ENCODE measurements at regions not wholly inside any gene's neighbourhood (a gene's known extent, or its start where the extent isn't known, plus 50 kb on each side); places are given as distances from the start of the nearest gene placed in this dataset.
A peak's percentile ranks its signal among the peaks of the same experiment; 100 is the strongest.

DNA sequence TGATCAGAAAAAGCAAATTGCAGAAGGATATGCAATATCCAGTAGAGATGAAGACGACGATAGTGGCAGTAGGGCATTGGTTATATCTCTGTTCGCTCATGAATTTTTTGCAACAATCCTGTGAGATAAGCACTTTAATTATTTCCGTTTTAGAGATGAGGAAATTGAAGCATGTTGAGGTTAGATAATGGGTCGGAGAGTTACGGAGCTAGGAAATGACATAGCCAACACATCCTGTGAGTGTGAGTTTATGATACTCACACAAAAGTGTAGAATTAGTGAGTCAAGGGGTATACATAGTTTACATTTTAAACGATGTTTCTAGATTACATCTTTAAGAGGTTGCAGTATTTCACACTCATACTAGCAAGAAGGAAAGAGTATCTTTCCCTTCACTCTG is 123.1 kb upstream of the ARL4C start:
- Histone ChIP-seq H3K36me3 (ENCODE audit: insufficient read depth, low read length) (no peaks in the 10 kb centered on the region), H3K27ac (no peak overlapping the region), H3K9ac (ENCODE audit: insufficient read length) (no peak overlapping the region), H3K9me3 (ENCODE audit: low read depth, low read length) (no peaks in the 10 kb centered on the region), H3K4me3 (peak overlapping the region; percentile 17; the same call in 1 of the 2 replicates)
- DNase-seq (ENCODE audit: low read depth, low spot score): peak; percentile 62
- TF ChIP-seq EZH2 (IDR thresholded peaks at IDR 0.05): no peak
- TF ChIP-seq POLR2AphosphoS5 (IDR thresholded peaks at IDR 0.05; ENCODE audit: borderline replicate concordance, low read depth, low read length): no peak; the same call in 1 of the 2 replicates
- TF ChIP-seq FOXP2 (optimal IDR thresholded peaks at IDR 0.05; ENCODE audit: control extremely low read depth, extremely low read length, insufficient read depth): no peak

DNA sequence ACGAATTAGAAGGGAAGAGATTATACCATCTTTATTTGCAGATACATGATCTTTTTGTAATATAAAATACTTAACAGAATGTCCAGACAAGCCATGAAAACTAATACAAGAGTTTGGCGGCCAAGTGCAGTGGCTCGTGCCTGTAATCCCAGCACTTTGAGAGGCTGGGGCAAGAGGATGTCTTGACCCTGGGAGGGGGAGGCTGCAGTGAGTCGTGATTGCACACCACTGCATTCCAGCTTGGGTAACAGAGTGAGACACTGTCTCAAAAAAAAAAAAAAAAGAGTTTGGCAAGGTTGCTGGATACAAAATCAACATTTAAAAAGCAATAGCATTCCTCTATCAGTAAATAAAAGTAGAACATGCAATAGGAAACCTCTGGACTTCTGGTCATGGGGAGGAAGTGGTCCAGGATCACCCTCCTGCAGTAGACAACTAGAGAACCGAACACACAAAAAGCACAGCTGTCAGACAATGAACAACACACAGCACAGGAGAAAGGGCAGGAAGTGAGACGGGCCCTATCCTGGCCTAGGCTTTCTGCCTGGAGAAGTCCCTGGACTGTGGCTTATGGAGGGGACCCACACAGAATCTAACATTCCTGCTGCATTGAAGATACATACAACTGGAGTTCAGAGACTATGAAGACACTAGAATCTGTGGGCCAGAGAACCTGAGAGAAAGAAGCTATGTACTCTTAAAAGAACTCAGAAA is 118.9 kb upstream of the ARL4C start:
- no peak overlapping the region for H3K4me3 ChIP-seq
- DNase-seq (ENCODE audit: low read depth, low spot score): no peak
- TF ChIP-seq FOXP2 (optimal IDR thresholded peaks at IDR 0.05; ENCODE audit: control extremely low read depth, extremely low read length, insufficient read depth) (no peak), POLR2AphosphoS5 (IDR thresholded peaks at IDR 0.05; ENCODE audit: borderline replicate concordance, low read depth, low read length) (no peak), EZH2 (IDR thresholded peaks at IDR 0.05) (no peak)

DNA sequence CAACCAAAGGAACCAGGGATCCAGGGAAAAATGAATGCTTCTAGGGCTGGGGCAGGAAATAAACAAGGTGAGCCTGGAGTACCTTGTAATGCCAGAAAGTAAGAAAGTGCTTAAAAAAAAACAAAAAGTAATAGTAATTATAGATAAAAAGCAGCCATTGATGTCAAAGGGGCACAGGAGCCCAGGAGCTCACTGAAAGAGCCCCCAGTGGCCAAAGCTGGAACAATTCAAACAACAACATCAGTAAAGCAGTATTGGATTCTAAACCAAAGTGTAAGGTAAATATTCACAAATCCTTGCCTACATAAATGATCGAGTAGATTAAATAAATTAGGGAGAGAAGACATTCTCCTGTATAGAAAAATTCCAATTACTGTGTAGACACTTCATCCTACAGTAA is 114.3 kb upstream of the ARL4C start:
- TF ChIP-seq POLR2AphosphoS5 (IDR thresholded peaks at IDR 0.05; ENCODE audit: borderline replicate concordance, low read depth, low read length): no peak
- no peak for TF ChIP-seq FOXP2 (optimal IDR thresholded peaks at IDR 0.05; ENCODE audit: control extremely low read depth, extremely low read length, insufficient read depth)
- TF ChIP-seq EZH2 (IDR thresholded peaks at IDR 0.05): no peak
- no peak for DNase-seq (ENCODE audit: low read depth, low spot score)

More for the DNA sequence above, 118.9 kb upstream of the ARL4C start:
- H3K9ac ChIP-seq (ENCODE audit: insufficient read length): no peak overlapping the region
- H3K27ac ChIP-seq: no peak overlapping the region
- peaks cover 4% of the 10 kb centered on the region; the same call in 1 of the 2 replicates for H3K9me3 ChIP-seq (ENCODE audit: low read depth, low read length)
- no peaks in the 10 kb centered on the region for H3K36me3 ChIP-seq (ENCODE audit: insufficient read depth, low read length)

GRCh38 chr2:234608946-234609345 is 112.1 kb upstream of the ARL4C start:
- Histone ChIP-seq H3K27ac (no peak overlapping the region), H3K4me3 (no peak overlapping the region), H3K9me3 (ENCODE audit: low read depth, low read length) (peaks cover 4% of the 10 kb centered on the region; the same call in 1 of the 2 replicates), H3K36me3 (ENCODE audit: insufficient read depth, low read length) (no peaks in the 10 kb centered on the region), H3K9ac (ENCODE audit: insufficient read length) (no peak overlapping the region)
- TF ChIP-seq POLR2AphosphoS5 (IDR thresholded peaks at IDR 0.05; ENCODE audit: borderline replicate concordance, low read depth, low read length): no peak
- no peak for TF ChIP-seq FOXP2 (optimal IDR thresholded peaks at IDR 0.05; ENCODE audit: control extremely low read depth, extremely low read length, insufficient read depth)
- TF ChIP-seq EZH2 (IDR thresholded peaks at IDR 0.05): no peak
- no peak for DNase-seq (ENCODE audit: low read depth, low spot score)

More for the DNA sequence above, 114.3 kb upstream of the ARL4C start:
- no peaks in the 10 kb centered on the region for H3K36me3 ChIP-seq (ENCODE audit: insufficient read depth, low read length)
- H3K9ac ChIP-seq (ENCODE audit: insufficient read length): no peak overlapping the region
- no peak overlapping the region for H3K4me3 ChIP-seq
- H3K9me3 ChIP-seq (ENCODE audit: low read depth, low read length): peaks cover 4% of the 10 kb centered on the region; the same call in 1 of the 2 replicates
- no peak overlapping the region for H3K27ac ChIP-seq

DNA sequence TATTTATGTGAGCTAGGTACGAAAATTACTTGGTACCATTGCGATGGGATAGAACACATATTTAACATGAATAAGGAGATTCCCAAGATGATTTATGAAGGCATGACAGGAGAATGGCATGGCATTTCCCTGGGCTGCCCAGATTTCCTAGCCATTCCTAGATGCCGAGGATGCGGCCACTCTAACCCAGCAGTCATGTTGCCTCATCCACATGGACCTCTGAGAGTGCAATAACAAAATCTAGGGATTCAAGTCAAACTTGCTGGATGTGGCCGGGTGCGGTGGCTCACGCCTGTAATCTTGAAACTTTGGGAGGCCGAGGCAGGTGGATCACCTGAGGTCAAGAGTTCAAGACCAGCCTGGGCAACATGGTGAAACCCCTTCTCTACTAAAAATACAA is 110.8 kb upstream of the ARL4C start:
- Histone ChIP-seq H3K9me3 (ENCODE audit: low read depth, low read length) (peaks cover 4% of the 10 kb centered on the region; the same call in 1 of the 2 replicates), H3K27ac (no peak overlapping the region), H3K9ac (ENCODE audit: insufficient read length) (no peak overlapping the region), H3K4me3 (no peak overlapping the region), H3K36me3 (ENCODE audit: insufficient read depth, low read length) (no peaks in the 10 kb centered on the region)
- TF ChIP-seq EZH2 (IDR thresholded peaks at IDR 0.05) (no peak), POLR2AphosphoS5 (IDR thresholded peaks at IDR 0.05; ENCODE audit: borderline replicate concordance, low read depth, low read length) (no peak), FOXP2 (optimal IDR thresholded peaks at IDR 0.05; ENCODE audit: control extremely low read depth, extremely low read length, insufficient read depth) (no peak)
- DNase-seq (ENCODE audit: low read depth, low spot score): no peak

- Histone ChIP-seq H3K4me3 (no peak overlapping the region), H3K36me3 (ENCODE audit: insufficient read depth, low read length) (no peaks in the 10 kb centered on the region), H3K27ac (no peak overlapping the region), H3K9me3 (ENCODE audit: low read depth, low read length) (peaks cover 4% of the 10 kb centered on the region; the same call in 1 of the 2 replicates), H3K9ac (ENCODE audit: insufficient read length) (no peak overlapping the region)
- no peak for DNase-seq (ENCODE audit: low read depth, low spot score)
- no peak for TF ChIP-seq POLR2AphosphoS5 (IDR thresholded peaks at IDR 0.05; ENCODE audit: borderline replicate concordance, low read depth, low read length)
- no peak for TF ChIP-seq FOXP2 (optimal IDR thresholded peaks at IDR 0.05; ENCODE audit: control extremely low read depth, extremely low read length, insufficient read depth)
- TF ChIP-seq EZH2 (IDR thresholded peaks at IDR 0.05): no peak
Measured at GRCh38 chr2:234606896-234607295, 110.0 kb upstream of the ARL4C start.

DNA sequence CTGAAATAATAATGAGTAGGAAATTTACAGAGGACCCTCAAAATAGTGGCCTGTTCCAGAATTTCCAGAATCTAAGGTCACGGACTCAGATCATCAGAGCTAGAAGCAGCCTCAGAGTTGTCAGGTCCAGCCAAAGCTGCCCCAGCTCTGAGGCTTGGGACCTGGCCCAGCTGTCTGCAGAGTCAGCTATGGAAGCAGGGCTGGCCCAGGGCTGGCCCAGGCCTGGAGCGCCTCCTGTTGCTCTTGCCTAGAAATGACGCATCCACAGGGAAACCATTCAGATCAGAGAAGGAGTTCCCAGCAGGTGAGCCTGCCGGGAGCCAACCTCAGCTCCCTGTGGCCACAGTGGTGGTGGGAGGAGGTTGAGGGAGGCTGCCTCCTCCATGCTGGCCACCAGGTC is 106.7 kb upstream of the ARL4C start:
- DNase-seq (ENCODE audit: low read depth, low spot score): no peak
- Histone ChIP-seq H3K4me3 (no peak overlapping the region), H3K9ac (ENCODE audit: insufficient read length) (no peak overlapping the region), H3K36me3 (ENCODE audit: insufficient read depth, low read length) (no peaks in the 10 kb centered on the region), H3K9me3 (ENCODE audit: low read depth, low read length) (no peaks in the 10 kb centered on the region), H3K27ac (no peak overlapping the region)
- no peak for TF ChIP-seq POLR2AphosphoS5 (IDR thresholded peaks at IDR 0.05; ENCODE audit: borderline replicate concordance, low read depth, low read length)
- no peak for TF ChIP-seq EZH2 (IDR thresholded peaks at IDR 0.05)
- no peak for TF ChIP-seq FOXP2 (optimal IDR thresholded peaks at IDR 0.05; ENCODE audit: control extremely low read depth, extremely low read length, insufficient read depth)

GRCh38 chr2:234601213-234601612 is 104.3 kb upstream of the ARL4C start:
- no peak overlapping the region for H3K4me3 ChIP-seq
- H3K9me3 ChIP-seq (ENCODE audit: low read depth, low read length): no peaks in the 10 kb centered on the region
- no peak for DNase-seq (ENCODE audit: low read depth, low spot score)
- H3K9ac ChIP-seq (ENCODE audit: insufficient read length): no peak overlapping the region
- no peak overlapping the region for H3K27ac ChIP-seq
- no peaks in the 10 kb centered on the region for H3K36me3 ChIP-seq (ENCODE audit: insufficient read depth, low read length)
- no peak for TF ChIP-seq POLR2AphosphoS5 (IDR thresholded peaks at IDR 0.05; ENCODE audit: borderline replicate concordance, low read depth, low read length)
- TF ChIP-seq EZH2 (IDR thresholded peaks at IDR 0.05): no peak
- no peak for TF ChIP-seq FOXP2 (optimal IDR thresholded peaks at IDR 0.05; ENCODE audit: control extremely low read depth, extremely low read length, insufficient read depth)

DNA sequence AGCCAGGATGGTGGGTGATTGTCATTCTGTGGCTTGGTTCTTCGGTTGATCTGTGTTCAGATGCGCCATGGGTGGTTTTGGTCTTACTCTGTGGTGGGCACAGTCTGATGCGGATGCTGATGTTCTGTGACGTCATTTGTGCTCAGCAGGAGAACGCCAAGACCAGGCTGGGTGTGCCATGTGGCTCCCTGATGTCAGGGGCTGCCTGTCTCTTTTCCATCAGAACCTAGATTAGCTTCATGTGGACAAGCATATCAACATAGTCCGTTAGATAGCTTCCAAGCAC is 100.6 kb upstream of the ARL4C start:
- no peak overlapping the region for H3K27ac ChIP-seq
- no peak overlapping the region for H3K9ac ChIP-seq (ENCODE audit: insufficient read length)
- H3K4me3 ChIP-seq: no peak overlapping the region
- no peaks in the 10 kb centered on the region for H3K9me3 ChIP-seq (ENCODE audit: low read depth, low read length)
- no peaks in the 10 kb centered on the region for H3K36me3 ChIP-seq (ENCODE audit: insufficient read depth, low read length)
- DNase-seq (ENCODE audit: low read depth, low spot score): no peak
- TF ChIP-seq FOXP2 (optimal IDR thresholded peaks at IDR 0.05; ENCODE audit: control extremely low read depth, extremely low read length, insufficient read depth) (no peak), EZH2 (IDR thresholded peaks at IDR 0.05) (no peak), POLR2AphosphoS5 (IDR thresholded peaks at IDR 0.05; ENCODE audit: borderline replicate concordance, low read depth, low read length) (no peak)
